ENCODE measurements at regions not wholly inside any gene's neighbourhood (a gene's known extent, or its start where the extent isn't known, plus 50 kb on each side); places are given as distances from the start of the nearest gene placed in this dataset.

GRCh38 chr13:84096216-84096615 is 213.9 kb upstream of the SLITRK1 start:
- DNase-seq: no peak

DNA sequence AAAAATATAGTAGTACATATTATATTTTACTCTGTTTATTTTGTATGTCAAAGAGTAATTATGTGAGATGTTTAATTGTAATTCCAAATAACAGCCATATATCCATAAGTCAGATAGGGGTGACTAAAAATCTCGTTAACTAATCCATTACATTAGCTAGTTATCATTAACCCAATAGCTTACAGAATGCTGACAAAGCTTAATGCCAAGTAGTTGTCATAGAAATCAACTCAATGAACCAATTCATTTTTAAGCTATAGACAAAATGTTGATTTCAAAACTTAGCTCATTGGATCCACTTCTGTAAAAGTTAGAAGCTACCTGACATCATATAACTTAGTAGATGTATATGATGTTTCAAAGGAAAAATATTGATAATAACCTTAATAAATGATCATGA is 206.7 kb upstream of the SLITRK1 start:
- no peak for DNase-seq

GRCh38 chr13:84086847-84087162 is 204.5 kb upstream of the SLITRK1 start:
- DNase-seq: no peak

- DNase-seq: peak; percentile 0
Observed at GRCh38 chr13:84086098-84086846, 204.0 kb upstream of the SLITRK1 start.

DNA sequence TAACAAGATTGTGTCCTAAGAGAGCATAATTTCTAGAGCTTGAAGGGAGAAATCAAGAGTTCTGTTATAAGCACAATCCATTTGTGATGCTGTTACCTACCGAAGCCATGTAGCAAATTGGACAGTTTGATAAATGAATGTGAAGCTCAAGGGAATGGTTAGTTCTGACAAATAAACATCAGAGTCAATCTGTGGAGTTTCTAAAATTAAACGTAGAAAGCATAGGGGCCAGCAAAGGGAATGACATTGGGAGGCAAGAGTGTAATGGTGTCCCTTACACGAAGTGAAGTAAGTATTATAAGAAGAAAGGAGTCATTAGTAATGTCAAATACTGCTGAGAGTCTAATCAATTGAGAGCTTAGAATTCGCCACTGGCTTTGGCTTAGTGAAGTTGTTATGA is 200.2 kb upstream of the SLITRK1 start:
- no peak for DNase-seq

- DNase-seq: no peak
Observed at GRCh38 chr13:84080748-84081530, 198.7 kb upstream of the SLITRK1 start.

DNA sequence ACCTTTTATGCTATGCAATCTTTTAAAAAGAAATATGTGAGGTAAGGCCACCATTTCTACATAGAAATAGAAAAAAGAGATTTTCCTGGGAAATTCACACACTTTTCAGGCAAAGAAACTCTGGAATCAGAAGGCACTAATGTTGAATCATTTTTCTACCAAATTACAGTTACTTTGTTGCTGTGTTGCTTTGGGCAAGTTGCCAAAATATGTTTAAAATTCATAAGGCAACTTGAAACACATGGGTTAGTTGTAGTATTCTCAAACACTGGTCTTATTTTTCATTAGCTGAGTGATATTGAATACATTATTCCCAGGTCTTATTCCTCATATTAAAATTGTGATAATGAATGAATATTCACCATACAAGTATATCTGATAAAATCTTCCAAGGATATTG is 195.0 kb upstream of the SLITRK1 start:
- DNase-seq: no peak

GRCh38 chr13:84076280-84076679 is 194.0 kb upstream of the SLITRK1 start:
- no peak for DNase-seq

DNA sequence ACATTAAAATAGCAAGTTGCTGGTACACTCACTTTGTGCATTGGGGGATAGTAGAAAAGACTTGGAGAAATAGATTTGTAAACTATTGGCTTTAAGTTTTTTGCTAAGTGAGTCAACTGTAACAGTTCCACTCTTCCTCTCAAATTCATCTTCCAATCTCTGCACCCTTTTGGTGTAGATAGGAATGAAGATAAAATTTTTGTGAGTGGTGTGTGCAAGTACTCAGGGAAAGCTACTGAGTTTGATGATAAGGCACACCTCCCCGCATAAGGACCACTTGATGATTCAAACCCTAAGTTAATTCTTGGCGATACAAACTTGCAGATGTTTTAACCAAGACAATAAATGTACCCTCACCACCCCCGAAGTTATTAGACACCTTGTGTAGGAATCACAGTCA is 168.3 kb upstream of the SLITRK1 start:
- DNase-seq: no peak

GRCh38 chr13:84049443-84050219 is 167.4 kb upstream of the SLITRK1 start:
- no peak for DNase-seq

- DNase-seq: no peak
Observed at GRCh38 chr13:84044805-84045204, 162.5 kb upstream of the SLITRK1 start.

GRCh38 chr13:84038001-84038400 is 155.7 kb upstream of the SLITRK1 start:
- no peak for DNase-seq

DNA sequence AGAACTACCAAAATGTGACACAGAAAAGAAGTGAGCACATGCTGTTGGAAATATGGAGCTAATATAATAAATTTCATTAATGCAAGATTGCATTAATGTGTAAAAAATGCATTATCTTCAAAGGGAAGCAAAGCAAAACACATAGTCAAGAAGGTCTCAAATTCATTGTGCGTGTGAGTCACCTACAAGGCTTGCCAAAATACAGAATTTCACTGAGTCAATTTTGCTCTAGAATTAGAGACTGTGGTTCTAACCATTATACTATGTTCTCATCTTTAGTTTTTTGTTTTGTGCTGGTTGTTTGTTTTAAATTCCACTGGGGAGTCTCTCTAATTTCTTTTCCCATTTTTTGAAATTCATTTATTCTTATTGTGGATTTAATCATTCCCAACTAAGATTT is 149.8 kb upstream of the SLITRK1 start:
- no peak for DNase-seq

GRCh38 chr13:84031120-84031519 is 148.8 kb upstream of the SLITRK1 start:
- DNase-seq: no peak

DNA sequence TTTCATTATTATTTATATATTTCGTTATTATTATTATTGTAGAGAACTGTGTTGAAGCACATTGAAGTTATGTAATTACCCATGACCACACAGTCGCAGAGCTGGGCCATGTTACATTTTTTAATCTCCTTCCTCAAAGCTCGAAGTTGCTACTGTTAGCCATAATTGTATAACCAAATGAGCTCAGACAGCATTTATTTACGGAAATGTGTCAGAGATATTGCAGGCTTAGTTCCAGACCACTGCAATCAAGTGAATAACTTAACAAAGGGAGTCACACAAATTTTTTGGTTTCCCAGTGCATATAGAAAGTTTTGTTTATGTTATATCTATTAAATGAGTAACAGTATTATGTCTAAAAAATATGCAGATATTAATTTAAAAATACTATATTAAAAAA is 147.1 kb upstream of the SLITRK1 start:
- no peak for DNase-seq

- DNase-seq: no peak
Observed at GRCh38 chr13:84025824-84026223, 143.6 kb upstream of the SLITRK1 start.

GRCh38 chr13:83996415-83996814 is 114.1 kb upstream of the SLITRK1 start:
- DNase-seq: no peak

GRCh38 chr13:83995930-83996329 is 113.7 kb upstream of the SLITRK1 start:
- no peak for DNase-seq

GRCh38 chr13:83992566-83993358 is 110.5 kb upstream of the SLITRK1 start:
- no peak for DNase-seq

- DNase-seq: no peak
Observed at GRCh38 chr13:83987394-83987793, 105.1 kb upstream of the SLITRK1 start.

DNA sequence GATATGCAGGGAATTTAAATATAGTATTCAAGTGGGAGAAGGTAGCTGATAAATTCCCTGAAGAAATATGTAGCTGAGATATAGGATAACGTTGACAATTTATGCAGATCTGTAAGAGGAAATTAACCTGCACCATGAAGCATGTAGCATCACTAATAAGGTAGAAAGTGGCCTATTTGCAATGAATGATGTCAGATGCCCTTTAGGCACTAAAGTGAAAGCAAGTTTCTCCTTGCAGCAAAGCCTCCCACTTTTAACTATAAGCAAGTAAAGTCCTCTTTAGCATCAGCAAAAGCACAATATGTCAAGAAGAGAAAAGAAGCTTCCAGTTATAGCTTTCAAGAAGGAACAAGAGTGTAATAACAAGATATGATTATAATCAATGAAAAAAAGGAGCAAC is 102.5 kb upstream of the SLITRK1 start:
- DNase-seq: no peak

DNA sequence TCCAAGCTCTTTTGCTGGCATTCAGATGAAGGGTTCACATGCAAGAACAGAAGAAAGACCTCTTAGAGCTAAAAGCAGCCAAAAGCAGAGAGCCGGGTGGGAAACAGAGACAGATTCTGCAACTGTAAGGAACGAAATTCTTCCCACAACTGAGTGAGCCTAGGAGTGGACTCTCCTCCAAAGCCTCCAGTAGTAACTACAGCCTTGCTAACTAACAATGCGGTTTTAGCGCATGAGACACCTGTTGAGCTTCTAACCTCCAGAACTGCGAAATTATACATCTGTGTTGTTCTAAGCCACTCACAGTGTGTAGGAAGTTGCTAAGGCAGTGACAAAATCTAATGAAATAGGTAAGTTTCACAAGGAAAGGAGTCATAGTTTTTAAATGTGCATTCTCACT is 98.1 kb upstream of the SLITRK1 start:
- no peak for DNase-seq

GRCh38 chr13:83975655-83976165 is 93.4 kb upstream of the SLITRK1 start:
- DNase-seq: no peak

Data from stimulated activated CD4-positive, alpha-beta T cell treated with anti-CD3 and anti-CD28 coated beads, Interleukin-12 subunit alpha, Interleukin-12 subunit beta, amount 100 ng/mL, for 4 hours (primary cell).